ENCODE measurements at regions not wholly inside any gene's neighbourhood (a gene's known extent, or its start where the extent isn't known, plus 50 kb on each side); places are given as distances from the start of the nearest gene placed in this dataset.

DNA sequence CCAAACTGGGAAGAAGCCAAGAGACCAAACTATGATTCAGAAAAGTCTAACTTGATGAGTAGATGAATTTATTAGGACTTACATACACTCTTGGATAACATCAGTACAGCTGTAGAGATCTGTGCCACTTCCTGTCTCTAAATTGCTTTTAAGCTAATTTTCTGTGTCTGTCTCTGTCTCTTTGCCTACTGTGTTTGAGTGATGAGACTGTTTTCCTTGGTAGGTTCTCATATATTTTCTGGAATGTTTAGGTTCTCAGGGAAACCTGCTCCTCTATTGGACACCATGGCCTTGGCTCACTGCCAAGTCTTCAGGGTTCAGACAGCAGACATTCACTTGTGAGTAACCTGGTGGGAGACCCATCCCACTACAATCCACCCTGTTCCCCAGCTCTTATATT, 103.5 kb upstream of the KIF2B start:
- Histone ChIP-seq H3K27me3 (no peaks in the 10 kb centered on the region), H3K4me3 (no peak overlapping the region), H3K27ac (no peak overlapping the region), H3K4me1 (no peaks in the 10 kb centered on the region), H3K9me3 (peaks cover 0 to 10% of the 10 kb centered on the region in 2 donors), H3K36me3 (no peaks in the 10 kb centered on the region)
- intact Hi-C loops (cut with DNase I), result no loop called here
- TF ChIP-seq, protein P1, sequence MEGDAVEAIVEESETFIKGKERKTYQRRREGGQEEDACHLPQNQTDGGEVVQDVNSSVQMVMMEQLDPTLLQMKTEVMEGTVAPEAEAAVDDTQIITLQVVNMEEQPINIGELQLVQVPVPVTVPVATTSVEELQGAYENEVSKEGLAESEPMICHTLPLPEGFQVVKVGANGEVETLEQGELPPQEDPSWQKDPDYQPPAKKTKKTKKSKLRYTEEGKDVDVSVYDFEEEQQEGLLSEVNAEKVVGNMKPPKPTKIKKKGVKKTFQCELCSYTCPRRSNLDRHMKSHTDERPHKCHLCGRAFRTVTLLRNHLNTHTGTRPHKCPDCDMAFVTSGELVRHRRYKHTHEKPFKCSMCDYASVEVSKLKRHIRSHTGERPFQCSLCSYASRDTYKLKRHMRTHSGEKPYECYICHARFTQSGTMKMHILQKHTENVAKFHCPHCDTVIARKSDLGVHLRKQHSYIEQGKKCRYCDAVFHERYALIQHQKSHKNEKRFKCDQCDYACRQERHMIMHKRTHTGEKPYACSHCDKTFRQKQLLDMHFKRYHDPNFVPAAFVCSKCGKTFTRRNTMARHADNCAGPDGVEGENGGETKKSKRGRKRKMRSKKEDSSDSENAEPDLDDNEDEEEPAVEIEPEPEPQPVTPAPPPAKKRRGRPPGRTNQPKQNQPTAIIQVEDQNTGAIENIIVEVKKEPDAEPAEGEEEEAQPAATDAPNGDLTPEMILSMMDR (IDR thresholded peaks at IDR 0.05), result no peak
- ATAC-seq, result no peak
- DNase-seq, result no peak

DNA sequence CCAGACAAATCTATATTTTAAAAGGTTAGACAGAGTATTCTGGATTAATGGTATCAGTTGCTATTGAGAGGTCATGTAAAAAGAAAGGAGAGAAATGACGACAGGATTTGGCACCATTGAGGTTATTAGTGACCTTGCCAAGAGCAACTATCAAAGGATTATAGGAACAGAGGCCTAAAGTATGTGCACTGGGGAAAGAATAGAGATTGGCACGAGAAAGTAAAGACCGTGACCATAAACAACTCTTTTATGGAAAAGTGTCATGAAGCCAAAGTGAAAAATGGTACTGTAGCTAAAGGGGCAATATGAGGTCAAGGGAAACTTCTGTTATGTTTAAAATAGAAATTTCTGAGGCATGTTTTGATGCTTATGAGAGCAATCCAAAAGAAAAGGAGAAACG, 115.2 kb upstream of the KIF2B start:
- Histone ChIP-seq H3K27ac (no peak overlapping the region), H3K36me3 (no peaks in the 10 kb centered on the region), H3K27me3 (no peaks in the 10 kb centered on the region), H3K4me1 (no peaks in the 10 kb centered on the region), H3K9me3 (peaks cover 0 to 15% of the 10 kb centered on the region in 2 donors), H3K4me3 (no peak overlapping the region)
- intact Hi-C loops (cut with DNase I), result no loop called here
- ATAC-seq, result no peak
- TF ChIP-seq, protein P1 (IDR thresholded peaks at IDR 0.05), result no peak
- DNase-seq, result no peak

DNA sequence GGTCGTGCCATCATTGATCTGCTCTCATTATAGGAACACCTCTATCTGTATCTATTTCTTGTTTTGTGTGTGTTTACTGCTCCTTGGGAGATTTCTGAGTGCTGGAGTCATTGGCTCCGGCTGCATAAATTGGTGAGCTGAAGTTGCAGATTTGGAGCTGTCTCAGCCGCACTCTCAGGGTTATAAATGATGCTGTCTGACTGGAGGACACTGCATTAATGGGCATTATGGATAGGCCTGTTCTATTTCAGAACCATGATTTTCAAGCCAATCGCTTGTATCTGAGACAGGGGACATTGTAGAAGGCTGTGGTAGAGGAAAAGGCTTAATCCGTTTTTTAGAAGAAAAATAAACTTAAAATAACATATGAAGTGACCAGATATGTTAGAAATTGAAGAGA, 126.4 kb upstream of the KIF2B start:
- no peaks in the 10 kb centered on the region for H3K4me1 ChIP-seq
- TF ChIP-seq, protein P1 (IDR thresholded peaks at IDR 0.05), result no peak
- H3K4me3 ChIP-seq, result no peak overlapping the region
- H3K27ac ChIP-seq, result no peak overlapping the region
- intact Hi-C loops (cut with DNase I), result no loop called here
- H3K9me3 ChIP-seq, result no peaks in the 10 kb centered on the region
- H3K36me3 ChIP-seq, result no peaks in the 10 kb centered on the region
- no peak for ATAC-seq
- no peak for DNase-seq
- no peaks in the 10 kb centered on the region for H3K27me3 ChIP-seq

DNA sequence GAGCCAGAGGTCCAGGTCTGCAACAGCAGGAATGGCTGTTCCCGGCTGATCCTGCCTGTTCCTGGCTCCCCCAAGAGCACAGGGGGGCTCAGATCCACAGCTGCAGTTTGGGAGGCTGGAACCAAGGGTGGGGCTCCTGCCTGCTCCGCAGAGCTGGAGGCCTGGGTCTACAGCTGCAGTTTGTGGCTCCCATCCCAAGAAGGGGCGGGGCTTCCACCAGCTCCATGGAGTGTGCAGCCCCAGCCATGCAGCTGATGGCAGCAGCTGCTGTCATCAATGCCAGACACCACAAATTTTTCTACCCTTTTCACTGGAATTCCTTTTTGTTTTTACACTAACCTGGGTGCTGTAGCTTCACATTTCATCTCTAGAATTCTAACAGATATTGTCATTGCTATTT, 135.4 kb upstream of the KIF2B start:
- intact Hi-C loops (cut with DNase I), result no loop called here
- TF ChIP-seq, protein P1 (IDR thresholded peaks at IDR 0.05), result no peak
- DNase-seq (peak in 1 of 4 donors; percentile 42), ATAC-seq (no peak)
- Histone ChIP-seq H3K36me3 (no peaks in the 10 kb centered on the region), H3K4me3 (no peak overlapping the region), H3K27me3 (no peaks in the 10 kb centered on the region), H3K4me1 (no peaks in the 10 kb centered on the region), H3K27ac (no peak overlapping the region), H3K9me3 (peaks cover 0 to 13% of the 10 kb centered on the region in 2 donors)

DNA sequence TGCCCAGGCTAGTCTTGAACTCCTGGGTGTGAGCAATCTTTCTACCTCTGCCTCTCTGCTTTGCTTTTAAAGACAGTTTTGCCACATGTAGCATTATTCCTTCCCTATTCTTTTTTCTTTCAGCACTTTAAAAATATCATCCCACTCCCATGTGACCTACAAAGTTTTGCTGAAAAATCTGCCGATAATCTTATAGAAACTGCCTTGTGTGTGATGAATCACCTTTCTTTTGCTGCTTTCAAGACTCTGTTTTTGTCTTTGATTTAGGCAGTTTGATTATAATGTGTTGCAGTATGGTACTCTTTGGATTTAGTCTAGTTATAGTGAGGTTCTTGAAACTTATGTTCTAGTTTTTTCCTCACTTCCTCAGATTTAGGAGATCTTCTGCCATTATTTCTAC, 142.0 kb upstream of the KIF2B start:
- TF ChIP-seq, protein P1 (IDR thresholded peaks at IDR 0.05), result no peak
- H3K9me3 ChIP-seq, result peaks cover 0 to 20% of the 10 kb centered on the region in 2 donors
- DNase-seq (no peak), ATAC-seq (no peak)
- H3K4me1 ChIP-seq, result no peaks in the 10 kb centered on the region
- no peaks in the 10 kb centered on the region for H3K36me3 ChIP-seq
- no peaks in the 10 kb centered on the region for H3K27me3 ChIP-seq
- intact Hi-C loops (cut with DNase I), result no loop called here
- H3K4me3 ChIP-seq, result no peak overlapping the region
- no peak overlapping the region for H3K27ac ChIP-seq

Measured in left lung (tissue), 4 donors.